ENCODE measurements at regions not wholly inside any gene's neighbourhood (a gene's known extent, or its start where the extent isn't known, plus 50 kb on each side); places are given as distances from the start of the nearest gene placed in this dataset.

DNA sequence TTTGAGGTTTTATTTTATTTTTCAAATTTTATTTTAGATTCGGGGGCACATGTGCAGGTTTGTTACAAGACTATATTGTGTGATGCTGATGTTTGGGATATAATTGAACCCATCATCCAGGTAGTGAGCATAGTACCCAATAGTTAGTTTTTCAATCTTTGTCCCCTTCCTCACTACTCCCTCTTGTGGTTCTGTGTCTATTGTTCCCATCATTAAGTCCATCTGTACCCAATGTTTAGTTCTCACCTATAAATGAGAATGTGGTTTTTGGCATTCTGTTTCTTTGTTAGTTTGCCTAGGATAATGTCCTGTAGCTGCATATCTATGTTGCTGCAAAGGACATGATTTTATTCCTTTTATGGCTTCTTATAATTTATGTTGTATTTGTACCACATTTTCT, 767.2 kb upstream of the ADGRL3 start:
- DNase-seq: no peak
- 79 to 87% methylated on average over 1 of the region's 1 CpG for WGBS, 2 donors
- H3K27ac ChIP-seq: no peak overlapping the region
- H3K4me3 ChIP-seq: no peak overlapping the region
- no peaks in the 10 kb centered on the region for H3K9me3 ChIP-seq
- no peak for TF ChIP-seq POLR2A (IDR thresholded peaks at IDR 0.05)
- no peak for TF ChIP-seq CTCF (IDR thresholded peaks at IDR 0.05)
- intact Hi-C loops (cut with DNase I; ENCODE audit: low total_unique reads): no loop called here
- H3K4me1 ChIP-seq: no peaks in the 10 kb centered on the region
- no peaks in the 10 kb centered on the region for H3K27me3 ChIP-seq
- H3K36me3 ChIP-seq (ENCODE audit: low read depth, missing control alignments): no peaks in the 10 kb centered on the region

- intact Hi-C loops (cut with DNase I; ENCODE audit: low total_unique reads): no loop called here
- DNase-seq: no peak
- H3K9me3 ChIP-seq: no peaks in the 10 kb centered on the region
- no peaks in the 10 kb centered on the region for H3K27me3 ChIP-seq
- no peak for TF ChIP-seq CTCF (IDR thresholded peaks at IDR 0.05)
- no peak for TF ChIP-seq POLR2A (IDR thresholded peaks at IDR 0.05)
- no peaks in the 10 kb centered on the region for H3K36me3 ChIP-seq (ENCODE audit: low read depth, missing control alignments)
- no peaks in the 10 kb centered on the region for H3K4me1 ChIP-seq
- no peak overlapping the region for H3K4me3 ChIP-seq
- H3K27ac ChIP-seq: no peak overlapping the region
These were observed 757.1 kb upstream of the ADGRL3 start for GRCh38 chr4:60443068-60443467.

- Histone ChIP-seq H3K4me3 (no peak overlapping the region), H3K9me3 (no peaks in the 10 kb centered on the region), H3K4me1 (no peaks in the 10 kb centered on the region), H3K36me3 (ENCODE audit: low read depth, missing control alignments) (no peaks in the 10 kb centered on the region), H3K27me3 (no peaks in the 10 kb centered on the region), H3K27ac (no peak overlapping the region)
- DNase-seq: no peak
- TF ChIP-seq CTCF (IDR thresholded peaks at IDR 0.05) (no peak), POLR2A (IDR thresholded peaks at IDR 0.05) (no peak)
- intact Hi-C loops (cut with DNase I; ENCODE audit: low total_unique reads): no loop called here
These were observed 756.3 kb upstream of the ADGRL3 start for GRCh38 chr4:60443796-60444195.

DNA sequence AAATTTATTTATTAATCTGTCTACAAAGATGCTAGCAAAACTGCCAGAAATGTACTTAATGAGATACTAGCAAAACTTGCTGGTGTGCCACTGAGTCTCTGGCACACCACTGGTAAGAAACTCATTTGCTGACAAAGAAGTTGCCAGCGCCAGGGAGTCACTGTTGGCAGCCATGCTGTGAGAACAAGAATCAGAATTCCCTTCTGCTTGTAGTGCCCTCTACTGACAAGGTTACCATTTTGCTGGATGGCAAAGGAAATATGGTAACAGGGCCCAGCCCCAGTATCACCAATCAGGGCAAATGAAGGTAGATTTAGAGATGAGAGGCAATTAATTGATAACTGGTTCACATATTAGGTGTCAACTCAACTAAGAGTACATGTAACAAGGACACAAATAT, 750.1 kb upstream of the ADGRL3 start:
- 91 to 93% methylated on average over 1 of the region's 1 CpG for WGBS, 2 donors
- Histone ChIP-seq H3K4me3 (no peak overlapping the region), H3K36me3 (ENCODE audit: low read depth, missing control alignments) (no peaks in the 10 kb centered on the region), H3K27me3 (no peaks in the 10 kb centered on the region), H3K4me1 (no peaks in the 10 kb centered on the region), H3K9me3 (no peaks in the 10 kb centered on the region), H3K27ac (no peak overlapping the region)
- intact Hi-C loops (cut with DNase I; ENCODE audit: low total_unique reads): no loop called here
- TF ChIP-seq CTCF (IDR thresholded peaks at IDR 0.05) (no peak), POLR2A (IDR thresholded peaks at IDR 0.05) (no peak)
- no peak for DNase-seq

GRCh38 chr4:60452266-60452665, 747.9 kb upstream of the ADGRL3 start:
- no peak for DNase-seq
- no peaks in the 10 kb centered on the region for H3K9me3 ChIP-seq
- TF ChIP-seq POLR2A (IDR thresholded peaks at IDR 0.05) (no peak), CTCF (IDR thresholded peaks at IDR 0.05) (no peak)
- H3K27ac ChIP-seq: no peak overlapping the region
- no peaks in the 10 kb centered on the region for H3K4me1 ChIP-seq
- H3K27me3 ChIP-seq: no peaks in the 10 kb centered on the region
- H3K36me3 ChIP-seq (ENCODE audit: low read depth, missing control alignments): no peaks in the 10 kb centered on the region
- H3K4me3 ChIP-seq: no peak overlapping the region
- intact Hi-C loops (cut with DNase I; ENCODE audit: low total_unique reads): no loop called here

Measured in testis (tissue), 2 donors.